ENCODE measurements at regions not wholly inside any gene's neighbourhood (a gene's known extent, or its start where the extent isn't known, plus 50 kb on each side); places are given as distances from the start of the nearest gene placed in this dataset.

DNA sequence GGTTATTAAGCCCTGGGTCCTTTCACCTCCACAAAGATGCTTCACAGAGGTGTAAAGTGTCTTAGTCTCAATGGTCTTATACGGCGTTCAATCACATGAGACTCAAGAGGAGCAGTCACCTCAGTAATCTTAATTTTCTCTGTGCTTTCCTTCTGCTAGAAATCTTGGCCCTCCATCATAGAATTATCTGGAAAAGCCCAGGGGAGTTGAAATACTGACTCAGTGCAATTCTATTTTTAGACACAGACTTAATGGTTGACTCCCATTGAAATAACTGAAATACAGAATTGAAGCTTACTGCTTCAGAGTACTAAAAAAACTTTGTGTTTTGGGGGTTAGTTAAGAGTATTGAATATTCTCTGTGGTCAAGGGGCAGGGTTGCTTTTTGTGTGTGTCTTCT is 94.5 kb upstream of the IL15 start:
- DNase-seq: no peak
- Histone ChIP-seq H3K9me3 (peaks cover 0 to 14% (median 3%) of the 10 kb centered on the region in 4 donors), H3K4me3 (no peak overlapping the region), H3K36me3 (no peaks in the 10 kb centered on the region), H3K27me3 (no peaks in the 10 kb centered on the region), H3K4me1 (peaks cover 0 to 8% (median 0%) of the 10 kb centered on the region in 4 donors), H3K27ac (no peak overlapping the region)
- WGBS, 2 donors: 92 to 95% methylated on average over 2 of the region's 2 CpGs
- TF ChIP-seq, protein P1, sequence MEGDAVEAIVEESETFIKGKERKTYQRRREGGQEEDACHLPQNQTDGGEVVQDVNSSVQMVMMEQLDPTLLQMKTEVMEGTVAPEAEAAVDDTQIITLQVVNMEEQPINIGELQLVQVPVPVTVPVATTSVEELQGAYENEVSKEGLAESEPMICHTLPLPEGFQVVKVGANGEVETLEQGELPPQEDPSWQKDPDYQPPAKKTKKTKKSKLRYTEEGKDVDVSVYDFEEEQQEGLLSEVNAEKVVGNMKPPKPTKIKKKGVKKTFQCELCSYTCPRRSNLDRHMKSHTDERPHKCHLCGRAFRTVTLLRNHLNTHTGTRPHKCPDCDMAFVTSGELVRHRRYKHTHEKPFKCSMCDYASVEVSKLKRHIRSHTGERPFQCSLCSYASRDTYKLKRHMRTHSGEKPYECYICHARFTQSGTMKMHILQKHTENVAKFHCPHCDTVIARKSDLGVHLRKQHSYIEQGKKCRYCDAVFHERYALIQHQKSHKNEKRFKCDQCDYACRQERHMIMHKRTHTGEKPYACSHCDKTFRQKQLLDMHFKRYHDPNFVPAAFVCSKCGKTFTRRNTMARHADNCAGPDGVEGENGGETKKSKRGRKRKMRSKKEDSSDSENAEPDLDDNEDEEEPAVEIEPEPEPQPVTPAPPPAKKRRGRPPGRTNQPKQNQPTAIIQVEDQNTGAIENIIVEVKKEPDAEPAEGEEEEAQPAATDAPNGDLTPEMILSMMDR (IDR thresholded peaks at IDR 0.05): no peak
- TF ChIP-seq EP300 (IDR thresholded peaks at IDR 0.05): no peak
- intact Hi-C loops (cut with DNase I): no loop called here

DNA sequence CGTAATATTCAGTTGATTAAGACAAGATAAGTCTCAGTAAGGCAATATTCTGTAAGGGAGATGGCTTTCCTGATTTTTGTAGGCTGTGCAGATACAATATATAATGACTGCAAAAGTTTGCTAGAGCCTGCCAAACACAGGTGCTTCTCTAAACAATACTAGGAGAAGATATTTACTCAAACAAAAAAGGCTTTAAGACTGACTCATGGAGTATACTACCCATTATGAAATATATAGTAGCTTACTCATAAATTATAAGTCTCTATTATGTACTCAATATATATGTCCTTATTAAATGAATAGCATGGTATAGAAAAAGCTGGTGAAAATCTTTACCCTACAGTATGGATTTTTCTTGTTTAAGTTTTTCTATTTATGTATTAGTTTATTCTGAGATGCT is 93.2 kb upstream of the IL15 start:
- H3K27me3 ChIP-seq: no peaks in the 10 kb centered on the region
- intact Hi-C loops (cut with DNase I): no loop called here
- 89 to 92% methylated on average over 1 of the region's 1 CpG for WGBS, 2 donors
- no peak overlapping the region for H3K4me3 ChIP-seq
- H3K4me1 ChIP-seq: peaks cover 0 to 8% (median 0%) of the 10 kb centered on the region in 4 donors
- DNase-seq: no peak
- TF ChIP-seq, protein P1 (IDR thresholded peaks at IDR 0.05): no peak
- TF ChIP-seq POLR2AphosphoS5 (IDR thresholded peaks at IDR 0.05) (no peak), POLR2A (IDR thresholded peaks at IDR 0.05) (no peak)
- H3K36me3 ChIP-seq: no peaks in the 10 kb centered on the region
- no peak overlapping the region for H3K27ac ChIP-seq
- peaks cover 0 to 7% (median 2%) of the 10 kb centered on the region in 4 donors for H3K9me3 ChIP-seq

DNA sequence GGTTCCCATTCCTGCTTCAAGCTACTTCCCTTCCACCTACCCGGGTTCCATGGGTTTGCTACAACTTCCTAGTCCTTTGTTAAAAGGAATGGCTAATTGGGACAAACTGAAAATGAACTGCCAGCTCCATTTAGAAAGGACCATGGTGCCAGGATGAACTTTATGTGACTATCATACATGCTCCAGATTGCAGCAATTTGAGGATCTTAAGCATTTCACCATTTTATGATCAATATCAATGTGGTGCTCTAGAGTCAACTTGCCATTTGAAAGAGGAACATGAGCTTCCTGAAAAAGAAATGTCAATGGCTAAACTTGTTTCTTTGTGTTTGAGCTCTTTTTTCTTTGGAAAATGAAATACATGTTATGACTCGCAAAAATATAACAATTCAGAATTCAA is 92.7 kb upstream of the IL15 start:
- WGBS, 2 donors: 86 to 88% methylated on average over 2 of the region's 2 CpGs
- Histone ChIP-seq H3K36me3 (no peaks in the 10 kb centered on the region), H3K4me3 (no peak overlapping the region), H3K9me3 (peaks cover 0 to 2% (median 0%) of the 10 kb centered on the region in 4 donors), H3K27ac (no peak overlapping the region), H3K4me1 (peaks cover 0 to 8% (median 0%) of the 10 kb centered on the region in 4 donors), H3K27me3 (no peaks in the 10 kb centered on the region)
- intact Hi-C loops (cut with DNase I): no loop called here
- DNase-seq: no peak
- TF ChIP-seq POLR2AphosphoS5 (IDR thresholded peaks at IDR 0.05) (no peak), POLR2A (IDR thresholded peaks at IDR 0.05) (no peak), EP300 (IDR thresholded peaks at IDR 0.05) (no peak)
- TF ChIP-seq, protein P1 (IDR thresholded peaks at IDR 0.05): no peak

DNA sequence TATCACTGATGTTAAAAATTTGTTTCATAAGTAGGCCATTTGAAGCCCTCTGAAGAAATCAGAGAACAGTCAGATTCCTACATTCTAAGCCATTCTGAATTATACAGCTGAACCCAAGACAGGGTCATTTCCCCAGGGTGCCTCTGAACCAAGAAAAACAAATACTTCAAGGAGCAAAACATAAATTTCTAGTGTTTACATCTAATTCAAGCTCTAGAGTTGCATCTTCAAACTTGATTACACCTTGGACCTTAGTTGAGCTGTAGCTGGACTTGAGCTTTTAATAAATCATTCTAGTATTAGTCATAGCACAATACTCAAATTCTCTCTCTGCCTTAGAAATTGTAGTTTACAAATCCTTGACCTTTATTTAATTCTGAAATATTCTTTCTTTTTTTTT is 87.6 kb upstream of the IL15 start:
- no peak overlapping the region for H3K27ac ChIP-seq
- H3K9me3 ChIP-seq: no peaks in the 10 kb centered on the region
- no peak overlapping the region for H3K4me3 ChIP-seq
- H3K27me3 ChIP-seq: no peaks in the 10 kb centered on the region
- no peaks in the 10 kb centered on the region for H3K4me1 ChIP-seq
- TF ChIP-seq, protein P1 (IDR thresholded peaks at IDR 0.05): no peak
- TF ChIP-seq POLR2A (IDR thresholded peaks at IDR 0.05): no peak
- no peak for TF ChIP-seq EP300 (IDR thresholded peaks at IDR 0.05)
- TF ChIP-seq POLR2AphosphoS5 (IDR thresholded peaks at IDR 0.05): no peak
- H3K36me3 ChIP-seq: no peaks in the 10 kb centered on the region
- intact Hi-C loops (cut with DNase I): no loop called here
- DNase-seq: no peak

DNA sequence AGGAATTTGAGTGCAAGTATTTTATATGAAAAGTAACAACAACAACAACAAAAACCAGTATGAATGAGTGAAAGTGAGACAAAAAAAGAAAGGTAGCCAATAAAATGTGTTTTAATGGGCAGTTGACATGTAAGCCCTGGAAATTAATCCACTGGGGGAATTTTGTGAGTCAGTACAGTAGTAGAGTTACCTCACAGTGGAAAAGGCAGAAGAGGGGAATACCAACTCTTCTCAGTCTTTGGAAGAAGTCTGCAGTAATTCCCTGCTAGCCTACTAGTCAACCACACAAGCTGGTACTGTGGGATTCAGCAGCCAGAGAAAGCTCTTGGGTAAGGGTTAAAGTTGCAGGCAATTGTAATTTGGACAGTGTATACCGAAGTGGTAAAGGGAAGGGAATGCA is 76.3 kb upstream of the IL15 start:
- intact Hi-C loops (cut with DNase I): no loop called here
- Histone ChIP-seq H3K36me3 (no peaks in the 10 kb centered on the region), H3K27me3 (no peaks in the 10 kb centered on the region), H3K27ac (no peak overlapping the region), H3K4me1 (no peaks in the 10 kb centered on the region), H3K4me3 (no peak overlapping the region), H3K9me3 (no peaks in the 10 kb centered on the region)
- TF ChIP-seq, protein P1 (IDR thresholded peaks at IDR 0.05): no peak
- TF ChIP-seq POLR2AphosphoS5 (IDR thresholded peaks at IDR 0.05): no peak
- TF ChIP-seq POLR2A (IDR thresholded peaks at IDR 0.05): no peak
- TF ChIP-seq EP300 (IDR thresholded peaks at IDR 0.05): no peak
- no peak for DNase-seq
- 51 to 60% methylated on average over 1 of the region's 1 CpG for WGBS, 2 donors
